ENCODE measurements at regions not wholly inside any gene's neighbourhood (a gene's known extent, or its start where the extent isn't known, plus 50 kb on each side); places are given as distances from the start of the nearest gene placed in this dataset.
"Not testable (repeated sequence)": the region's sequence is repeated elsewhere in the genome, so short reads cannot be mapped to it uniquely, and the experiment has no call there.

DNA sequence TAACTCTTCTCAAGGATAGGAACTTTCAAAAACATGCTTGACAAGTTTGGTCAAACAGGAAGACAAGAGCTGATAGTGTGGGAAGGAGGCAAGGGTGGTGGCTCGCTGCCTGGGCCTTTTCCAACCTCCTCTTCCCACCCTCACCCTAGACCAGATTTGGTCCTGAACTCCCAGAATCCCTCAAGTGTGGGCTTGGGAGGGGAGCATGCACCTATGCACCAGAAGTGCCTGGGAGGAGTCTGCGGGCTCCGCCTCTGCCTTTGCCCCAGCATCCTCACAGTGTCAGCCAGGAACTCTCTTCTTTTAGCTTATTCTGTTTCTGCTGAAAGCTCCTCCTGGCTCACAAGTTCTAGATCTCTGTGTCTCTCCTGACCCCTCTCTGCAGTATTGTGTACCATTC lies 126.2 kb upstream of the MRPS22 start:
- Mint-ChIP-seq H3K27me3 (peaks cover 12 to 18% of the 10 kb centered on the region in 2 donors), H3K4me1 (no peaks in the 10 kb centered on the region), H3K4me3 (no peak overlapping the region), H3K36me3 (no peaks in the 10 kb centered on the region), H3K27ac (no peak overlapping the region), H3K9me3 (peaks cover 0 to 1% of the 10 kb centered on the region in 2 donors)
- no peak for DNase-seq
- ATAC-seq (replicated peaks), result no peak

DNA sequence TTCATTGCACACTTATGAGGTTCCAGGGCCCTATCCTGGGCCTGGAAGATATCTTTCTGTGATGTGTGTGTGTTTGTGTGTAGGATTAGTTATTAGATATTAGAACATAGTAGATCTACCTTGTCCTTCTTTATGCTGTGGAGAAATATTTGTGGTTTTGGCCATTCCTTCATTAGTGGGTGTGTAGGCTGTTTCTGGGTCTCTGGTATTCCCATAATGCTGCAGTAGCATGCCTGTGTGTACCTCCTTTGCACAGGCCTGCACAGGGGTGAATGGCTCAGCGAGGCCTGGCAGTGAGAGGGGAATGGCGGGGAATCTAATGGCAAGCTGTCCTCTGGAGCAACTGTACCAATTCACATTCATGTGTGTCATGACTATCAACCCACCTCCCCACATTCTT lies 125.8 kb upstream of the MRPS22 start:
- H3K27me3 Mint-ChIP-seq, result peaks cover 12 to 21% of the 10 kb centered on the region in 2 donors
- ATAC-seq (replicated peaks) (no peak), DNase-seq (no peak)
- H3K4me1 Mint-ChIP-seq, result no peaks in the 10 kb centered on the region
- no peaks in the 10 kb centered on the region for H3K36me3 Mint-ChIP-seq
- H3K9me3 Mint-ChIP-seq, result peaks cover 0 to 1% of the 10 kb centered on the region in 2 donors
- no peak overlapping the region for H3K4me3 Mint-ChIP-seq
- no peak overlapping the region for H3K27ac Mint-ChIP-seq

DNA sequence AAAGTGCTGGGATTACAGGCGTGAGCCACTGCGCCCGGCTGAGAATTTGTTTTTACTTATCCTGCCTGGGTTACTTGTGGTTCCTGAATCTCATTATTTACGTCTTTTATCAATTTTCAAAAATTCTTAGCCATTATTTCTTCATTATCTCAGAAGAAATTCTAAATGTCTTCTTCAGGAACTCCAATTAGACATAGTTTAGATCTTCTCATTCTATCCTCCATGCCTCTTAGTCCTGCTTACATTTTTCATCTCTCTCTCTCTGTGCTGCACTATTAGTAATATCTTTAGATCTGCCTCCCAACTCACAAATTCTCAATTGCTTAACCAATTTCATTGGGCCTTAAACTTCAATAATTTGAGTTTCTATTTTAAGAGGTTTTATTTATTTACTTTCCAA lies 124.4 kb upstream of the MRPS22 start:
- ATAC-seq (replicated peaks) (no peak), DNase-seq (no peak)
- Mint-ChIP-seq H3K4me3 (no peak overlapping the region), H3K27me3 (peaks cover 12 to 18% of the 10 kb centered on the region in 2 donors), H3K4me1 (no peaks in the 10 kb centered on the region), H3K36me3 (no peaks in the 10 kb centered on the region), H3K9me3 (no peaks in the 10 kb centered on the region), H3K27ac (no peak overlapping the region)

DNA sequence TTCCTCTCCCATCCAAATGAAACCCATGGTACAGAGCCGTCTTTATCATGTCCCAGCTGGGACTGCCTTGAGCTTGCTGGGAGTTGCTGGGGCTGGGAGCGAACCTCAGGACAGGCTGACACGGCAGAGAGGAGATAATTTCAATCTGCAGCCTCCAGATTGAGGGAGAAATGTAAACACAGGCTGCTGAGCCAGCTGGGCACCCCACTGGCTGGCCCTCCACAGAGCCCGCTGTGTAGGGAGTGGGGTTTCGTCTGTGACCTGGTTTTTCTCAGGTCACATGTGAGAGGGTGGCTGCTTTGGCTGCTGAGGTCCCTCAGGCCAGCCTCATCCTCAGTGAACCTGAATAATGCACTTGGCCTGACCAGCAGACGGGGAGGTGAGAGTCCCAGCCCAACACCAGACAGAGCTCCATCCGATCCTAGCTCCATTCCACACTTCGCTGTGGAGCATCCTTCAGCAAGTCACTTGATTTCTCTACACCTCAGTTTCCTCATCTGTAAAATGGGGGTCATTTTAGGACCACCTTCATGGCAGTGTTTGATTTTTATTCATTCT lies 121.6 kb upstream of the MRPS22 start:
- no peak for DNase-seq
- ATAC-seq (replicated peaks), result no peak
- Mint-ChIP-seq H3K4me1 (no peaks in the 10 kb centered on the region), H3K4me3 (no peak overlapping the region), H3K9me3 (no peaks in the 10 kb centered on the region), H3K36me3 (no peaks in the 10 kb centered on the region), H3K27ac (no peak overlapping the region), H3K27me3 (peaks cover 12 to 15% of the 10 kb centered on the region in 2 donors)

DNA sequence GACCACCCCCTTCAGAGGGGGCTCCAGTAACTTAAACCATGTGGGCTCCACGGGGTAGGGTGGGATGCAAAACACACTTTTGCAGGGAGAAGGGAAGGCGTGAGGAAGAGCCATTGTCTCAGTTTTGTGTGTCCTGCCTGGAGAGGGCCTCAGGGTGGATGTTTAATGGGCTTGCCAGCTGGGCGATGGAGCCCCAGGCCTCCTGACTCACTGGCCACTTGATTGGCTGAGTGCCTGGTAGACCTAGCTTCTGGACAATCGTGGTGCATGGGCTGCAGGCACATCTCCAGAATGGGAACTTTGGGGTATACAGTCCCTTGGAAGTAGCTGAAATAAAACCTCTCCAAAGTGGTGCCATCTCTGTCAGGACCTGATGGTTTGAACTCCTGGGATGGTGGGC lies 118.3 kb upstream of the MRPS22 start:
- no peak for DNase-seq

DNA sequence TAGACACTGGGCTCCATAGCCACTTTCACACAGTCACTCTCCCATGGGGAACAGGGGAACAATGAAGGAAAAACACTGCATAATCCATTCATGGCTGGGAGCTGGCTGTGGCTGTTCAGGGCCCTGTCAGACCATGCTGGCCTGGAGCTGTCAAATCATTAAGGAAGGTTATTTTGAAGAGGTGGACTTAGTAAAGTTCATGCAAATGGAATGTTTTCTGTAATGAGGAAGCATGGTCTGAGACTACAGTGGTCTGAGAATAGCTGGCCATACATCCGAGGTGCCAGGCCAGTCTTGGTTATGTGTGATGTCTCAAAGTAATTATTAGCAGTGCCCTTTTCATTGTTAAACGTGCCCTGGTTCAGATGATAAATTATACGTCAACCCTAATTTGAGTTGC lies 117.1 kb upstream of the MRPS22 start:
- DNase-seq, result no peak
- Mint-ChIP-seq H3K9me3 (no peaks in the 10 kb centered on the region), H3K36me3 (no peaks in the 10 kb centered on the region), H3K4me1 (no peaks in the 10 kb centered on the region), H3K27me3 (peaks cover 4% of the 10 kb centered on the region in 2 donors), H3K4me3 (no peak overlapping the region), H3K27ac (no peak overlapping the region)
- no peak for ATAC-seq (replicated peaks)

More for the DNA sequence above, 118.3 kb upstream of the MRPS22 start:
- Mint-ChIP-seq H3K27me3 (peaks cover 4 to 11% of the 10 kb centered on the region in 2 donors), H3K27ac (no peak overlapping the region), H3K9me3 (no peaks in the 10 kb centered on the region), H3K4me1 (no peaks in the 10 kb centered on the region), H3K36me3 (no peaks in the 10 kb centered on the region), H3K4me3 (no peak overlapping the region)
- ATAC-seq (replicated peaks), result no peak

DNA sequence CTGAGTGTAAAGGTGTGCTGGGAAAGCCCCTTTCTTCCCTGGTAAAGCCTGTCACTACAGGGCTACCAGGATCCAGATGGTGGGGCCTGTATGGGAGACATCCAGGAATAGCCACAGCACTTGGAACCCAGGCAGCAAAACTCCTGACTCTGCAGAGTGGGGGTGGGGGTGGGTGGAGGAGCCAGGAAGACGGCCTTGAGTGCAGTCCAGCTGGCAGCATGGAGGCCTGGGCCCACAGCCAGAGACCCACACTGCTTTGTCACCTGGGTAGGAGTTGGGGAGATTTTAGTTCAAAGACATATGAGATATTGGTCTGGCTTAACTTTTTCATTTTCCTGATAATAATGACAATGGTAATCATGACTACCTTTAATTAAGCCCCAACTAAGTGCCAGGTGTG lies 116.7 kb upstream of the MRPS22 start:
- H3K4me3 Mint-ChIP-seq, result no peak overlapping the region
- ATAC-seq (replicated peaks), result no peak
- H3K4me1 Mint-ChIP-seq, result no peaks in the 10 kb centered on the region
- peaks cover 4% of the 10 kb centered on the region in 2 donors for H3K27me3 Mint-ChIP-seq
- no peaks in the 10 kb centered on the region for H3K9me3 Mint-ChIP-seq
- no peak for DNase-seq
- H3K36me3 Mint-ChIP-seq, result no peaks in the 10 kb centered on the region
- H3K27ac Mint-ChIP-seq, result no peak overlapping the region

DNA sequence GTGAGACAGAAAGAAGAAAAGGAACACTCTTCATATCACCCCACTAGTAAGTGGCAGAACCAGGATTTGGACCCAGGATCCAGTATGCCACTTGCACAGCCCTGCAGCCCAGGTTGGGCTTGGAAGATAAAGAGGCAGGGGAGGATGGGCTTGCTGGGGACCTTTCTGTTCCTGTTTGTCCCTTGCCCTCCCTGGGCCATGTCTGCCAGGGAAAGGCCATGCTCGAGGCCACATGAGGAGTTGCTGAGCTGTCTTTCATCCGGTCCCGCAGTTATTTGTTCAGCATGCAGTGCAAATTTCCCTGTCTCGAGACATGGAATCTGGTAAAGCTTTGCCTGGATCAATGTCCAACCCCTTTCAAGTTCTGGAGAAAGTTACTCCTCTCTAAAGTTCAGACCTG lies 116.0 kb upstream of the MRPS22 start:
- DNase-seq (no peak), ATAC-seq (replicated peaks) (no peak)
- no peak overlapping the region for H3K27ac Mint-ChIP-seq
- H3K9me3 Mint-ChIP-seq, result no peaks in the 10 kb centered on the region
- peaks cover 0 to 3% of the 10 kb centered on the region in 2 donors for H3K27me3 Mint-ChIP-seq
- H3K36me3 Mint-ChIP-seq, result no peaks in the 10 kb centered on the region
- H3K4me3 Mint-ChIP-seq, result no peak overlapping the region
- H3K4me1 Mint-ChIP-seq, result no peaks in the 10 kb centered on the region

DNA sequence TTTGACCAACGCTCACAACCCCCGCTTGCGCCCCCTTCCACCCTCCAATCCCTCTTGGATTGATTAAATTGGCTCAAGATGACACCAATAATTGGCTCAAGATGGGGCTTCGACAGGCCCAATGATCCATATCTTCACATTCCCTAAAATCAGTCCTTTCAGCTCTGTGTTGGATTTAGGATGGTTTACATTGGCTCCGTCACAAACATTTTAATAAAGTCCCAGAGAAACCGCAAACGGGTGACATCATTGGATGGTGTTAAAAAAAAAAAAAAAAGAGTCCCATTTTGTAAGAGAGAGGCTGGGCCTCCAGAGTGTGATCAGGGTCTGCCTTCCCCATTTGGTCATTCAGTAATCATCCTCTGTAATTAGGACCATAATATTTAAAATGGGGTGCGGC lies 113.4 kb upstream of the MRPS22 start:
- Mint-ChIP-seq H3K9me3 (no peaks in the 10 kb centered on the region), H3K27ac (no peak overlapping the region), H3K36me3 (no peaks in the 10 kb centered on the region), H3K27me3 (peaks cover under 1 to 4% of the 10 kb centered on the region in 2 donors), H3K4me1 (no peaks in the 10 kb centered on the region), H3K4me3 (no peak overlapping the region)
- no peak for DNase-seq
- ATAC-seq (replicated peaks), result no peak

DNA sequence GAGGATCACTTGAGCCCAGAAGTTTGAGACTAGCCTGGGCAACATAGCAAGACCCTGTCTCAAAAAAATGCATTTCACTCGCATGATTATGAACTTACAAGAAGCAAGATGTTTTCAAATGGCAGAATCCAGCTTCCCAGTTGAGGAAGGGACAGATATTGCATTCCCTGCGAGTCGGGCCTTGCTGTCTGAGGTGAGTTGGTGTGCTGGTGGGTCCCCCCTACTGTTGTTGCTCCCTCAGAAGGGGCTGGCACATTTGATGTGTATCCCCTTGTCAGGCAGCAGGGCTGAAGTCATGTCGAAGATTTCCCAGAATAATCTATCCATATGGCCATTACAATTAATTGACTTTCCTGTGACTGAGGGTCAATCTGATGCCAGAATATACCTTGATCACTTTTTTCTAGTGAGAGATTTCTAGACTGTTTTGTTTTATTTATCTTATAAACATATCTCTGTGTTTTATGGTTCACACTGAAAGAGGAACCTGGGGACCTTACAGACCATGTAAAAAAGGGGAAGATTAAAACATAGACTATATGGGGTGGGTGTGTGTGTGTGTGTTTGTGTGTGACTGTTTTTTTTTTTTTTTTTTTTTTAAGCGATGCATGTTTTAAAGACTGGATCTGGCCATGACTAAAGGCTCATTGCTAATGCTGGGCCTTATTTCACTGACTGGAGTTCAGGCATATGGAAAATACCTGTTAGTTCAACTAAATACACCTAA lies 112.1 kb upstream of the MRPS22 start:
- Mint-ChIP-seq H3K4me1 (no peaks in the 10 kb centered on the region), H3K36me3 (no peaks in the 10 kb centered on the region), H3K27me3 (peaks cover 6 to 8% of the 10 kb centered on the region in 2 donors), H3K27ac (no peak overlapping the region), H3K4me3 (no peak overlapping the region), H3K9me3 (no peaks in the 10 kb centered on the region)
- DNase-seq (no peak), ATAC-seq (replicated peaks) (peak; percentile 34 to 52)

DNA sequence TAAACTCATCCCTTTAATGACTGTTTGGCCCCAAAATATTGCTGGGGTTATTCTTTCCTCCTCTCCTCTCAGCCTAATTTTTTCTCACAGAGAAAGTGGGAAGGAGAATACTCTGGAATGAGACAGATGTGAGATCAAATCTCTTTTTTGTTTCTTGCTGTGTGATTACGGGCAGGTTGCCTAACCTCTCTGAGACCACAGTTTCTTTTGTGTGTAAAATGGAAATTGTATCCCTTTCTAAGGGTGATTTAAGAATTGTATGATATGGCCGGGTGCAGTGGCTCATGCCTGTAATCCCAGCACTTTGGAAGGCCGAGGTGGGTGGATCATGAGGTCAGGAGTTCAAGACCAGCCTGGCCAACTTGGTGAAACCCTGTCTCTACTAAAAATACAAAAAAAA lies 111.5 kb upstream of the MRPS22 start:
- not testable (repeated sequence) for H3K4me3 Mint-ChIP-seq; H3K4me1 Mint-ChIP-seq; H3K9me3 Mint-ChIP-seq; H3K27me3 Mint-ChIP-seq; H3K36me3 Mint-ChIP-seq; ATAC-seq (replicated peaks); H3K27ac Mint-ChIP-seq; DNase-seq

DNA sequence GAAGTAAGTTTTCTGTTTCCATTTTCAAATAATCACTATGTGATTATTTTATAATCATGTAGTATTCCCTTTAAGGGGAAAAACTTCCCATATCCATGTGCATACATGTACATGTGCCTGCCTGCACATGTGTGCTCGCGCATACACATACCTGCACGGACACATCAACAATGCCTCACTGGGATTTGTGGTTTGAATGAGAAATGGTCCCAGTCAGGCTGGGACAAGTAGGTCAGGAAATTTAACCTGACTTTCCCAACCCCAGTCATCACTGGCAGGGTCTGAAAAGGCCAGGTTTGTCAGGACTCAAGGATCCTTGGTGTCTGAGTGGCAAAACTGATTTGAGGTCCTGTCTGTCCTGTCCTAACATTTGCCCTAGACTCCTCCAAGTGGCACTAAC lies 109.3 kb upstream of the MRPS22 start:
- no peak overlapping the region for H3K27ac Mint-ChIP-seq
- H3K36me3 Mint-ChIP-seq, result no peaks in the 10 kb centered on the region
- no peaks in the 10 kb centered on the region for H3K4me1 Mint-ChIP-seq
- DNase-seq (no peak), ATAC-seq (replicated peaks) (no peak)
- H3K27me3 Mint-ChIP-seq, result peaks cover 17 to 18% of the 10 kb centered on the region in 2 donors
- no peaks in the 10 kb centered on the region for H3K9me3 Mint-ChIP-seq
- H3K4me3 Mint-ChIP-seq, result no peak overlapping the region

DNA sequence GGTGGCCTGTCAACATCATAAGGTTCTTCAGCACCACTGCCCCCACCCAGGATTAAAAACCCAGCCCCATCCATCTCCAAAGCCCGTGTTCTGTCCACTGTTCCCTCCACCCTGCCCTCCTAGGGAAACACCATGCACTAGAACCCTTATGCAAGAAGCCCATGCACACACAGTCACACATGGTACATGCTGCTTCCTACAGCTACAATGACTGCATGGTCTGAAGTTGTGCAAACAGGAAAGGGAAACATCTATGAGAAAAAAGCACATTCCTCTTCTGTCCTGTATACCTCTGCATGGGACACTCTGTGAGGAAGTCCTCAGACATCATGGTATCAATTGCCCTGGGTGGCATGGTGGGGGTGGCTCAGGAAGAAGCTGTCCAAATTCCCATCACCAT lies 108.6 kb upstream of the MRPS22 start:
- no peaks in the 10 kb centered on the region for H3K9me3 Mint-ChIP-seq
- ATAC-seq (replicated peaks) (peak in 1 of 2 donors; percentile 14), DNase-seq (no peak)
- no peaks in the 10 kb centered on the region for H3K36me3 Mint-ChIP-seq
- H3K4me1 Mint-ChIP-seq, result no peaks in the 10 kb centered on the region
- peaks cover 17 to 21% of the 10 kb centered on the region in 2 donors for H3K27me3 Mint-ChIP-seq
- no peak overlapping the region for H3K4me3 Mint-ChIP-seq
- H3K27ac Mint-ChIP-seq, result no peak overlapping the region

DNA sequence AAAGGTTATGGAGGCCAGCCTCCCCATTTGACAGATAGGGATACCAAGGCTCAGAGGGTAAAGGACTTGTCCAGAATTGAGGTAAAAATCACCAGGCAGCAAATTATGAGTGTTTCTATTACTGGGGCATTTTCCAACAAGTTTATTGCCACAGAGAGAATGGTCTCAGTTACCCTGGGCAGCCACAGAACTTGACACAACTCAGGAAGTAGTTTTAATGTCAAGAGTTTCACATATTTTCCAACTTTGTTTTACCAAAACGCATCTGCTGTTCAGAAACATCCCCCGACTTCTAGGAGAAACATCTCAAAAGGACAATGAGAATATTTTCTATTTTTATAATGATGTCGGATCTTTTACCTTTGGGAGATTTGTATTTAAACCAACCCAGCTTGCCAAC lies 107.5 kb upstream of the MRPS22 start:
- Mint-ChIP-seq H3K9me3 (peaks cover 0 to 1% of the 10 kb centered on the region in 2 donors), H3K36me3 (no peaks in the 10 kb centered on the region), H3K4me1 (no peaks in the 10 kb centered on the region), H3K27me3 (peaks cover 20 to 24% of the 10 kb centered on the region in 2 donors), H3K27ac (no peak overlapping the region), H3K4me3 (no peak overlapping the region)
- DNase-seq (no peak), ATAC-seq (replicated peaks) (no peak)

DNA sequence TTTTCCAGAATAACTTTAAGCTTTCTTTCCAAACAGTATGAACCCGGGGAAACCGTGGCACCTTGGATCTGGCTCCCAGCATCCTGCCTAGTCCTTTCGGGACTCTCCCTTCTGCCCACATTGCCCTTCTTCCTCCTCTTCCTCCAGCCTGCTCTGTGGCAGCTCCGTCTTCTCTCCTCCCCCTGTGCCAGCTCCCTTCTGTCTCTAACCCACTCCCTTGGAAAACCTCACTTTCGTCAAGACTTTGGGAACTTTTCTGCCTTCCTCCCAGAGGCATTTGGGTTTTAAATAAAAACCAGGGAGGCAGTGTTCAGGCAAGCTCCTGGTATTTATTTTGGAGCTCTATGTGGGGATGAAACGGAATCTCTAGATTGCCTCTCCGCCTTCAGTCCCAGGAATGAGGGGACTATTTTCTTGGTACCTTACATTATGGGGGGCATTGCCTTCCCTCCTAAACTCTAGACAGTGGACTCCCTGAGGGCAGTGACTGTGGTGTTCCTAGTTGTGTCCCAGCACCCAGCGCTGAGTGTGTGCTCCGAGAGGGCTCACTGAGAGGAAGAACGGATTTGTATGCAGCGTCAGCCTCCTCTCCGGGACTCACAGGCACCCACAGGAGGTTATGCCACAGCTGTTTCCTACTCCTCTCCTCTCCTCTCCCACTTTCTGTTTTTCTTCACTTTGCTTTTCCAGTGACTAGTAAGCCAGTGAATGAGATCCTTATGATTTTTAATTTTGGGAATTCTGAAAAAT lies 105.4 kb upstream of the MRPS22 start:
- ATAC-seq (replicated peaks) (no peak), DNase-seq (no peak)
- Mint-ChIP-seq H3K27ac (no peak overlapping the region), H3K27me3 (peaks cover 21 to 34% of the 10 kb centered on the region in 2 donors), H3K9me3 (peaks cover 0 to 2% of the 10 kb centered on the region in 2 donors), H3K36me3 (no peaks in the 10 kb centered on the region), H3K4me3 (no peak overlapping the region), H3K4me1 (no peaks in the 10 kb centered on the region)

Data from stimulated activated naive B cell treated with anti-CD40 and anti-IgM and Interleukin-4, amounts not matched to agents 10 μg/mL and 1 μg/mL and 100 μg/mL, for 72 hours (primary cell).